ENCODE measurements at regions not wholly inside any gene's neighbourhood (a gene's known extent, or its start where the extent isn't known, plus 50 kb on each side); places are given as distances from the start of the nearest gene placed in this dataset.

DNA sequence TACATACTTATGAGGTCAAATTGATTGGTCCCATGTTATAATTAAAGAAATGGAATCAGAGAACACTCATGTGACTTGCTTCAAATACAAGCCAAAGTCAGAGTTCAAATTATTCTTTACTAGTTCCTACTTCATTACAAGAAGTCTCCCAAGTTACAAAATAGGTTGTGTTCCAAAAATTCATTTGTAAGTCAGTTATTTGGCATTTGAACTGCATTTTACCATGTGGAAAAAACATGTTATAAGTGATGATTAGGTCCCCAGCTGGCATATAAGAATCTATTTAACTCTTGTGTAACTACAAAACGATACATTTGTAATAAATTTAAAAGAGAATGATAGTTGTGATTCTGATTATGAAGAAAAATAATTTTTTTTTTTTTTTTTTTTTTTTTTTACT is 124.1 kb downstream of the DISP1 start (continued):
- TF ChIP-seq ZNF134 (CRISPR knock-in tag; conservative IDR thresholded peaks at IDR 0.05) (no peak), ZBED1 (IDR thresholded peaks at IDR 0.05) (no peak)

DNA sequence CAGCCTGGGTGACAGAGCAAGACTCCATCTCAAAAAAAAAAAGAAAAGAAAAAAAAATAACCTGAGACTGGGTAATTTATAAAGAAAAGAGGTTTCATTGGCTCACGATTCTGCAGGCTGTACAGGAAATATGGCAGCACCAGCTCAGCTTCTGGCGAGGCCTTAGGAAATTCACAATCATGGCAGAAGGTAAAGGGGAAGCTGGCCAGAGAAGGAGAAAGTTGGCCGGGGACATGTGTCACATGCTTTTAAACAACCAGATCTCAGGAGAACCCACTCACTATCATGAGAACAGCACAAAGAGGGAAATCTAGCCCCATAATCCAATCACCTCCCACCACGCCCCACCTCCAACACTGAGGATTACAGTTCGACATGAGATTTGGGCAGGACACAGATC is 125.3 kb downstream of the DISP1 start:
- H2AFZ ChIP-seq (ENCODE audit: low read depth, low read length): no peak overlapping the region
- peaks cover 0 to 12% of the 10 kb centered on the region in 2 experiments; a peak in 2 of 5 replicates for H3K27me3 ChIP-seq (ENCODE audit: control insufficient read depth in 2 of 2, insufficient read depth in 2 of 2, low read length in 2 of 2)
- in situ Hi-C loops (cut with MboI) (no loop called here), intact Hi-C loops (cut with micrococcal nuclease) (no loop called here)
- no peak overlapping the region for H3K27ac ChIP-seq (ENCODE audit: extremely low read depth, low read depth, low read length)
- no peak overlapping the region for H3K4me3 ChIP-seq
- DNase-seq (ENCODE audit: extremely low read depth in 1 of 4, low spot score in 3 of 4): no peak
- no TSS peak for BruUV-seq (replicated peaks)
- POLR2A ChIA-PET: interaction anchor here (1.2 kb wide), 1 partner anchor 9 kb away, joined by 3 read pairs; no protein-coding TSS in a partner anchor
- CTCF ChIA-PET (ENCODE audit: low intra/inter-chr PET ratio): no interaction called here
- WGBS (ENCODE audit: insufficient coverage, low coverage, missing lambda C conversion rate): 2% methylated on average over 4 of the region's 5 CpGs
- no peaks in the 10 kb centered on the region for H3K9me3 ChIP-seq (replicated peaks; ENCODE audit: control insufficient read depth, insufficient read depth, low read depth, low read length)
- no peaks in the 10 kb centered on the region for H4K20me1 ChIP-seq (replicated peaks; ENCODE audit: control insufficient read depth, insufficient read depth, low read length)
- H3K79me2 ChIP-seq (ENCODE audit: control insufficient read depth, insufficient read depth, low read length): no peaks in the 10 kb centered on the region
- H3K4me1 ChIP-seq (replicated peaks in 1 of 2; ENCODE audit: control insufficient read depth in 2 of 2, insufficient read depth in 2 of 2, low read length in 2 of 2): no peaks in the 10 kb centered on the region
- TF ChIP-seq, protein P1, sequence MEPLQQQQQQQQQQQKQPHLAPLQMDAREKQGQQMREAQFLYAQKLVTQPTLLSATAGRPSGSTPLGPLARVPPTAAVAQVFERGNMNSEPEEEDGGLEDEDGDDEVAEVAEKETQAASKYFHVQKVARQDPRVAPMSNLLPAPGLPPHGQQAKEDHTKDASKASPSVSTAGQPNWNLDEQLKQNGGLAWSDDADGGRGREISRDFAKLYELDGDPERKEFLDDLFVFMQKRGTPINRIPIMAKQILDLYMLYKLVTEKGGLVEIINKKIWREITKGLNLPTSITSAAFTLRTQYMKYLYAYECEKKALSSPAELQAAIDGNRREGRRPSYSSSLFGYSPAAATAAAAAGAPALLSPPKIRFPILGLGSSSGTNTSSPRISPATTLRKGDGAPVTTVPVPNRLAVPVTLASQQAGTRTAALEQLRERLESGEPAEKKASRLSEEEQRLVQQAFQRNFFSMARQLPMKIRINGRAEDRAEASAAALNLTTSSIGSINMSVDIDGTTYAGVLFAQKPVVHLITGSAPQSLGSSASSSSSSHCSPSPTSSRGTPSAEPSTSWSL (CRISPR knock-in tag; IDR thresholded peaks at IDR 0.05; ENCODE audit: borderline replicate concordance): no peak
- no peak for TF ChIP-seq BDP1 (IDR thresholded peaks at IDR 0.05; ENCODE audit: insufficient read depth, insufficient read length)
- no peaks in the 10 kb centered on the region for H3K36me3 ChIP-seq (ENCODE audit: control insufficient read depth, insufficient read depth, low read length)
- no peak for FAIRE-seq
- H3K9me1 ChIP-seq (ENCODE audit: control insufficient read depth, insufficient read depth, low read length): no peaks in the 10 kb centered on the region
- H3K9ac ChIP-seq (ENCODE audit: insufficient read depth in 1 of 2, low read depth in 2 of 2, low read length in 2 of 2): no peak overlapping the region
- no peak overlapping the region for H3K4me2 ChIP-seq (ENCODE audit: insufficient read depth, low read length)
- no peak for ATAC-seq
